ENCODE measurements at regions not wholly inside any gene's neighbourhood (a gene's known extent, or its start where the extent isn't known, plus 50 kb on each side); places are given as distances from the start of the nearest gene placed in this dataset.

- TF ChIP-seq CTCF (IDR thresholded peaks at IDR 0.05; ENCODE audit: insufficient read depth, low read length, poor library complexity, severe bottlenecking) (no peak), EZH2phosphoT487 (conservative IDR thresholded peaks at IDR 0.05; ENCODE audit: low read length) (no peak)
Observed at GRCh38 chr2:33810046-33810835, 211.1 kb upstream of the FAM98A start.

Data from SU-DHL-6 (cell line).